ENCODE measurements at regions not wholly inside any gene's neighbourhood (a gene's known extent, or its start where the extent isn't known, plus 50 kb on each side); places are given as distances from the start of the nearest gene placed in this dataset.

GRCh38 chr9:15018096-15018637 is 107.9 kb upstream of the FREM1 start:
- TF ChIP-seq CTCF (IDR thresholded peaks at IDR 0.05; ENCODE audit: poor library complexity) (no peak), EZH2 (IDR thresholded peaks at IDR 0.05; ENCODE audit: borderline replicate concordance) (no peak), EZH2phosphoT487 (IDR thresholded peaks at IDR 0.05; ENCODE audit: low read depth, severe bottlenecking, unreplicated experiment) (no peak)
